PC-9 (cell line): ENCODE measurements at regions not wholly inside any gene's neighbourhood (a gene's known extent, or its start where the extent isn't known, plus 50 kb on each side); places are given as distances from the start of the nearest gene placed in this dataset.

Experiments used
- BruUV-seq: library from RNA; stranded (reverse); fragments of 400-500 nt; replicated peaks from 2 replicates; lab custom pipeline; 2021; lab: Mats Ljungman, UMichigan
- CTCF ChIA-PET: fragments of 300-600 bp; sonication (Branson Sonifier 250); formaldehyde crosslinking; loops from one replicate; lab custom pipeline; 2022; ENCODE audit warnings: antibody characterized with exemption; lab: Charles Lee
- POLR2A ChIA-PET: fragments of 300-600 bp; sonication (Branson Sonifier 250); formaldehyde crosslinking; loops from one replicate; lab custom pipeline; 2022; ENCODE audit warnings: antibody characterized with exemption; ENCODE audit not compliant: unreplicated experiment; lab: Charles Lee
- DNase-seq, 2 experiments: peaks; one replicate each; pipeline versions ENCODE4 v3.0.0 to v3.0.0-alpha.2; 2015 to 2022; ENCODE audit warnings: mixed read lengths in 1 of 2
- H2AFZ ChIP-seq: fragments of 200-600 bp; sonication (generic); 2 replicates; pipeline ENCODE4 v1.8.1; 2017; ENCODE audit warnings: antibody characterized with exemption
- H3F3A ChIP-seq: fragments of 200-600 bp; sonication (generic); 2 replicates; pipeline ENCODE4 v1.8.1; 2017; ENCODE audit warnings: antibody characterized with exemption, mild to moderate bottlenecking, low read depth; ENCODE audit not compliant: insufficient read depth
- H3K27ac ChIP-seq: fragments of 200-600 bp; sonication (generic); 2 replicates; pipeline ENCODE4 v1.6.1; 2016; ENCODE audit warnings: mixed run types
- H3K27me3 ChIP-seq: fragments of 200-600 bp; sonication (generic); 2 replicates; pipeline ENCODE4 v1.6.1; 2016; ENCODE audit warnings: low read depth, mixed run types; ENCODE audit not compliant: insufficient read depth
- H3K36me3 ChIP-seq: fragments of 200-600 bp; sonication (generic); 2 replicates; pipeline ENCODE4 v1.6.1; 2016; ENCODE audit warnings: low read depth, mixed run types
- H3K4me1 ChIP-seq: fragments of 200-600 bp; sonication (generic); replicated peaks from 2 replicates; pipeline ENCODE4 v1.6.1; 2016; ENCODE audit warnings: mixed run types; ENCODE audit not compliant: insufficient read depth
- H3K4me2 ChIP-seq: fragments of 200-600 bp; sonication (generic); 2 replicates; pipeline ENCODE4 v1.6.1; 2017; ENCODE audit warnings: mixed run types
- H3K4me3 ChIP-seq: fragments of 200-600 bp; sonication (generic); 2 replicates; pipeline ENCODE4 v1.6.1; 2016; ENCODE audit warnings: mixed run types
- H3K79me2 ChIP-seq: fragments of 200-600 bp; sonication (generic); 2 replicates; pipeline ENCODE4 v1.6.1; 2017; ENCODE audit warnings: low read depth, mixed run types
- H3K9me2 ChIP-seq: fragments of 200-600 bp; sonication (generic); 2 replicates; pipeline ENCODE4 v1.8.1; 2017; ENCODE audit warnings: mild to moderate bottlenecking; ENCODE audit not compliant: insufficient read depth
- H3K9me3 ChIP-seq: fragments of 200-600 bp; sonication (generic); 2 replicates; pipeline ENCODE4 v1.8.1; 2016; ENCODE audit warnings: low read depth; ENCODE audit not compliant: insufficient read depth
- H4K20me1 ChIP-seq: fragments of 200-600 bp; sonication (generic); 2 replicates; pipeline ENCODE4 v1.8.1; 2017; ENCODE audit not compliant: insufficient read depth
- EZH2 ChIP-seq: fragments of 200-600 bp; sonication (generic); IDR thresholded peaks from 2 replicates; pipeline ENCODE4 v1.8.0; 2017; ENCODE audit warnings: antibody characterized with exemption, low read depth
- intact Hi-C: fragments of 100-400 bp; cut with micrococcal nuclease; formaldehyde crosslinking; loops from one replicate; pipeline ENCODE4 v1.10.0; 2022; ENCODE audit not compliant: unreplicated experiment
- TF ChIP-seq, protein P1 (sequence below): fragments of 200-600 bp; sonication (generic); conservative IDR thresholded peaks from 2 replicates; pipeline ENCODE4 v1.6.1; 2017; ENCODE audit warnings: mixed run types, antibody characterized with exemption, mild to moderate bottlenecking, moderate library complexity

- Histone ChIP-seq H3K79me2 (no peaks in the 10 kb centered on the region), H3F3A (peaks cover 19% of the 10 kb centered on the region), H3K27ac (no peak overlapping the region), H3K9me3 (no peaks in the 10 kb centered on the region), H3K4me1 (peaks cover 21% of the 10 kb centered on the region), H3K4me3 (no peak overlapping the region), H4K20me1 (no peaks in the 10 kb centered on the region), H3K27me3 (no peaks in the 10 kb centered on the region), H3K36me3 (no peaks in the 10 kb centered on the region), H3K9me2 (no peaks in the 10 kb centered on the region), H2AFZ (no peak overlapping the region), H3K4me2 (no peak overlapping the region)
- no TSS peak for BruUV-seq
- ChIA-PET CTCF (no interaction called here), POLR2A (interaction anchor here (0.6 kb wide), 1 partner anchor 165 kb away, joined by 4 read pairs; no protein-coding TSS in a partner anchor)
- intact Hi-C loops, result no loop called here
- TF ChIP-seq, protein P1, sequence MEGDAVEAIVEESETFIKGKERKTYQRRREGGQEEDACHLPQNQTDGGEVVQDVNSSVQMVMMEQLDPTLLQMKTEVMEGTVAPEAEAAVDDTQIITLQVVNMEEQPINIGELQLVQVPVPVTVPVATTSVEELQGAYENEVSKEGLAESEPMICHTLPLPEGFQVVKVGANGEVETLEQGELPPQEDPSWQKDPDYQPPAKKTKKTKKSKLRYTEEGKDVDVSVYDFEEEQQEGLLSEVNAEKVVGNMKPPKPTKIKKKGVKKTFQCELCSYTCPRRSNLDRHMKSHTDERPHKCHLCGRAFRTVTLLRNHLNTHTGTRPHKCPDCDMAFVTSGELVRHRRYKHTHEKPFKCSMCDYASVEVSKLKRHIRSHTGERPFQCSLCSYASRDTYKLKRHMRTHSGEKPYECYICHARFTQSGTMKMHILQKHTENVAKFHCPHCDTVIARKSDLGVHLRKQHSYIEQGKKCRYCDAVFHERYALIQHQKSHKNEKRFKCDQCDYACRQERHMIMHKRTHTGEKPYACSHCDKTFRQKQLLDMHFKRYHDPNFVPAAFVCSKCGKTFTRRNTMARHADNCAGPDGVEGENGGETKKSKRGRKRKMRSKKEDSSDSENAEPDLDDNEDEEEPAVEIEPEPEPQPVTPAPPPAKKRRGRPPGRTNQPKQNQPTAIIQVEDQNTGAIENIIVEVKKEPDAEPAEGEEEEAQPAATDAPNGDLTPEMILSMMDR, result no peak
- no peak for TF ChIP-seq EZH2
- DNase-seq, result no peak
Observed at GRCh38 chr17:62187681-62188080, 122.6 kb upstream of the MED13 start.

GRCh38 chr17:62186841-62187240 is 121.8 kb upstream of the MED13 start:
- intact Hi-C loops, result no loop called here
- H3F3A ChIP-seq, result peaks cover 19% of the 10 kb centered on the region
- no peak overlapping the region for H3K27ac ChIP-seq
- no peak overlapping the region for H3K4me3 ChIP-seq
- H4K20me1 ChIP-seq, result no peaks in the 10 kb centered on the region
- H2AFZ ChIP-seq, result no peak overlapping the region
- no peaks in the 10 kb centered on the region for H3K79me2 ChIP-seq
- H3K9me2 ChIP-seq, result no peaks in the 10 kb centered on the region
- TF ChIP-seq, protein P1, result no peak
- TF ChIP-seq EZH2, result no peak
- BruUV-seq, result no TSS peak
- H3K27me3 ChIP-seq, result no peaks in the 10 kb centered on the region
- H3K4me2 ChIP-seq, result no peak overlapping the region
- no peaks in the 10 kb centered on the region for H3K36me3 ChIP-seq
- CTCF ChIA-PET, result interaction anchor here (1.2 kb wide), 1 partner anchor 77 kb away, joined by 3 read pairs; no protein-coding TSS in a partner anchor
- H3K4me1 ChIP-seq, result peaks cover 21% of the 10 kb centered on the region
- DNase-seq, result no peak
- no peaks in the 10 kb centered on the region for H3K9me3 ChIP-seq
- POLR2A ChIA-PET, result no interaction called here

DNA sequence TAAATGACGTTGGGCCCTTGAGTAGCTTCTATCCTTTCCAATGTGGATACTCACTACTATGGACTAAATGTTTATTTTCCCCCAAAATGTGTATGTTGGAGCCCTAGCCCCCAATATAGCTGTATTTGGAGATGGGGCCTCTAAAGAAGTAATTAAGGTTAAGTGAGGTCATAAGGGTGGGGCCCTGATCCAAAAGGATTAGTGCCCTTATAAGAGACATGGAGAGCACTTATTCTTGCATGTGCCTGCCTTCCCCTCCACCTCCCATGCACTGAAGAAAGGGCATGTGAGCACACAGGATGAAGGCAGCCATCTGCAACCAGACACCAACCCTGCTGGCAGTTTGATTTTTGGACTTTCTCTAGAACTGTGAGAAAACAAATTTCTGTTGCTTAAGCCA is 115.7 kb upstream of the MED13 start:
- Histone ChIP-seq H3K27ac (no peak overlapping the region), H3K4me3 (no peak overlapping the region), H3K4me2 (no peak overlapping the region), H3F3A (peaks cover 16% of the 10 kb centered on the region; the same call in 1 of the 2 replicates), H3K9me3 (peaks cover 6% of the 10 kb centered on the region; the same call in 1 of the 2 replicates), H3K79me2 (no peaks in the 10 kb centered on the region), H3K36me3 (no peaks in the 10 kb centered on the region), H3K4me1 (peaks cover 25% of the 10 kb centered on the region), H2AFZ (no peak overlapping the region), H3K9me2 (no peaks in the 10 kb centered on the region), H4K20me1 (no peaks in the 10 kb centered on the region), H3K27me3 (no peaks in the 10 kb centered on the region)
- TF ChIP-seq, protein P1, result no peak
- TF ChIP-seq EZH2, result no peak
- ChIA-PET POLR2A (no interaction called here), CTCF (interaction anchor here (0.5 kb wide), 1 partner anchor 243 kb away, joined by 18 read pairs; no protein-coding TSS in a partner anchor)
- no peak for DNase-seq
- BruUV-seq, result no TSS peak
- intact Hi-C loops, result no loop called here
